ENCODE measurements at regions not wholly inside any gene's neighbourhood (a gene's known extent, or its start where the extent isn't known, plus 50 kb on each side); places are given as distances from the start of the nearest gene placed in this dataset.

DNA sequence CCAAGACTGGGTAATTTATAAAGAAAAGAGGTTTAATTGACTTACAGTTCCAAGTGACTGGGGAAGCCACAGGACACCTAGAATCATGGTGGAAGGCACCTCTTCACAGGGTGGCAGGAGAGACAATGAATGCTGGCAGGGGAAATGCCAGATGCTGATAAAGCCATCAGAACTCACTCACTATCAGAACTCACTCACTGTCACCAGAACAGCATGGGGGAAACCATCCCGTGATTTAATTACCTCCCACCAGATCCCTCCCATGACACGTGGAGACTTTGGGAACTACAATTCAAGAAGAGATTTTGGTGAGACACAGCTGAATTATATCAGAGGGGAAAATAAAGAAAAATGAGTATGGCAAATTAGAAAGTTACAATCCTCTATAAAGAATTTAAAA is 310.9 kb downstream of the BCHE start:
- no peak for DNase-seq (ENCODE audit: low spot score, unreplicated experiment)
- TF ChIP-seq, protein P1, sequence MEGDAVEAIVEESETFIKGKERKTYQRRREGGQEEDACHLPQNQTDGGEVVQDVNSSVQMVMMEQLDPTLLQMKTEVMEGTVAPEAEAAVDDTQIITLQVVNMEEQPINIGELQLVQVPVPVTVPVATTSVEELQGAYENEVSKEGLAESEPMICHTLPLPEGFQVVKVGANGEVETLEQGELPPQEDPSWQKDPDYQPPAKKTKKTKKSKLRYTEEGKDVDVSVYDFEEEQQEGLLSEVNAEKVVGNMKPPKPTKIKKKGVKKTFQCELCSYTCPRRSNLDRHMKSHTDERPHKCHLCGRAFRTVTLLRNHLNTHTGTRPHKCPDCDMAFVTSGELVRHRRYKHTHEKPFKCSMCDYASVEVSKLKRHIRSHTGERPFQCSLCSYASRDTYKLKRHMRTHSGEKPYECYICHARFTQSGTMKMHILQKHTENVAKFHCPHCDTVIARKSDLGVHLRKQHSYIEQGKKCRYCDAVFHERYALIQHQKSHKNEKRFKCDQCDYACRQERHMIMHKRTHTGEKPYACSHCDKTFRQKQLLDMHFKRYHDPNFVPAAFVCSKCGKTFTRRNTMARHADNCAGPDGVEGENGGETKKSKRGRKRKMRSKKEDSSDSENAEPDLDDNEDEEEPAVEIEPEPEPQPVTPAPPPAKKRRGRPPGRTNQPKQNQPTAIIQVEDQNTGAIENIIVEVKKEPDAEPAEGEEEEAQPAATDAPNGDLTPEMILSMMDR (IDR thresholded peaks at IDR 0.05; ENCODE audit: unreplicated experiment) = peak; percentile 4
- peaks cover 9% of the 10 kb centered on the region for H3K9me3 Mint-ChIP-seq (ENCODE audit: low read depth)

DNA sequence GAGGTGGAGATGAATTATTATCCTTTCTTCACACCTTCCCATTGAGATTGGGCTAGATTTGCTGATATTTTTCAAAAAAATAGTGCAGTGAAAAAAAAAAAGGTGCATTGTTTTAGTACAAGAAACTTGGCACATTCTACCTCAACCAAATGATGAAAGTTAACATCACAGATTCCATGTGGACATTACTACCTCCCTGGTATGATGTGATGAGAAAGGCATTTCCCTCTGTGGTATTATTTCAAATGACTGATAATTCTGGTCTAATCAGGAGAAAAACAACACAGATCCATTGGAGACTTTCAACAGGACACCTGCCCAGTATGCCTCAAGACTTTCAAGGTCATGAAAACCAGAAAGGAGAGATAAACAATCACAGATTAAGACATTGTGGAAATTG is 313.4 kb downstream of the BCHE start:
- DNase-seq (ENCODE audit: low spot score, unreplicated experiment) = no peak
- Mint-ChIP-seq H3K36me3 (ENCODE audit: insufficient read depth) (no peaks in the 10 kb centered on the region), H3K9me3 (ENCODE audit: low read depth) (no peaks in the 10 kb centered on the region), H3K27ac (no peak overlapping the region), H3K4me3 (ENCODE audit: low read depth) (no peak overlapping the region), H3K27me3 (no peaks in the 10 kb centered on the region), H3K4me1 (ENCODE audit: low read depth) (peaks cover 3% of the 10 kb centered on the region)
- TF ChIP-seq, protein P1 (IDR thresholded peaks at IDR 0.05; ENCODE audit: unreplicated experiment) = no peak

More for the DNA sequence above, 310.9 kb downstream of the BCHE start:
- Mint-ChIP-seq H3K4me1 (ENCODE audit: low read depth) (peaks cover 3% of the 10 kb centered on the region), H3K36me3 (ENCODE audit: insufficient read depth) (no peaks in the 10 kb centered on the region), H3K27ac (no peak overlapping the region), H3K27me3 (no peaks in the 10 kb centered on the region), H3K4me3 (ENCODE audit: low read depth) (no peak overlapping the region)

DNA sequence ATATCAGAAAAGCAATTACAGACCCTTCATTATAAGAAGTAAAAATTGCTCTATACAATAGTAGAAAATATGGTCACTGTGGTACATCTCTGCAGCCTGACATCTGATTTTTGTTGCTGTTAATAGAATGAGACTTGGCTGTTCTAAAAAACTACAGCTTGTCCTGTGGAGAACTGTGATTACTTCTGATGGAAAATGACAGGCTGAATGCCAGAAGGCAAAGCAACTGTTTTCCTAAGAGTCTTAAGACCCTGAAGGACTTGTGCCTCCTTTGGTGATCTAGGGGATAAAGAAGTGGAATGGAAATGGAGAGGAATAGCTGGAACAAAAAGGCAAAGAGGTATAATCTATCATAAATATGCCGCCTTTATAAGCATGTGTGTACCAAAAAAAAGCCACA is 314.8 kb downstream of the BCHE start:
- Mint-ChIP-seq H3K4me1 (ENCODE audit: low read depth) (peaks cover 3% of the 10 kb centered on the region), H3K9me3 (ENCODE audit: low read depth) (no peaks in the 10 kb centered on the region), H3K4me3 (ENCODE audit: low read depth) (no peak overlapping the region), H3K27me3 (no peaks in the 10 kb centered on the region), H3K27ac (no peak overlapping the region), H3K36me3 (ENCODE audit: insufficient read depth) (no peaks in the 10 kb centered on the region)
- DNase-seq (ENCODE audit: low spot score, unreplicated experiment) = no peak
- TF ChIP-seq, protein P1 (IDR thresholded peaks at IDR 0.05; ENCODE audit: unreplicated experiment) = no peak

DNA sequence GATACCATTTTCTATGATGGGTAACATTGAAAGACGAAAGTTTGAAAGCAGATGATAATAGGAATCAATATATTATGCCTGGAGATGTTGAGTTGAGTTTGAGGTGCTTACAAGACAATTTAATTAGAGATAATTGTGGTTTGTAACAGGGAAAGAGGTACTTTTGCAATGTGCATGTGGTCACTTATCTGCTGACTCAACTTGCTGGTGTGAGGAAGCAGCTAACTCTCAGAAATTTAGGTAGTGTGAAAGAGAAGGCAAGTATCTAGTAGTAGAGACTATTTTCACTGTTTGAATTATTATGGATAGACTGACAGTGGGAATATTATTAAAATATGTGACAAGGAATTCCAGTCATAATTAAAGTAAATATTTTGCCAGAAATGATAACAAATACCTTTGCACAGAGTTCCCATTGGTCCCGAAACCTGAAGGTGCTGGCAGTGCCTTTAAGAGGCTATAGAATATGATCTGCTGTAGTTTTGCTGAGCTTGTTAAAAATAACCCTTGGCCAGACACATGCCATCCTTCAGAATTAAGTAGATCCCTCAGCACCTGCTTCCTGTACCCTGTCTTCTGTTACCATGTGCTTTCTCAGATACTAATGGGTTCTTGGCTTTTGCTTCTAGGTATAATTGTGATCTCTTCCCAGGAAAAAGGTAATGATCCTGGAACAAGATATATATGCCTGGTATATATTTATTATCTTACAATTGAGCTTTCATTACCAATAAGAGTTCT is 315.9 kb downstream of the BCHE start:
- no peaks in the 10 kb centered on the region for H3K9me3 Mint-ChIP-seq (ENCODE audit: low read depth)
- DNase-seq (ENCODE audit: low spot score, unreplicated experiment) = no peak
- H3K4me1 Mint-ChIP-seq (ENCODE audit: low read depth) = peaks cover 3% of the 10 kb centered on the region
- no peak overlapping the region for H3K4me3 Mint-ChIP-seq (ENCODE audit: low read depth)
- no peaks in the 10 kb centered on the region for H3K36me3 Mint-ChIP-seq (ENCODE audit: insufficient read depth)
- no peaks in the 10 kb centered on the region for H3K27me3 Mint-ChIP-seq
- H3K27ac Mint-ChIP-seq = no peak overlapping the region
- TF ChIP-seq, protein P1 (IDR thresholded peaks at IDR 0.05; ENCODE audit: unreplicated experiment) = no peak

DNA sequence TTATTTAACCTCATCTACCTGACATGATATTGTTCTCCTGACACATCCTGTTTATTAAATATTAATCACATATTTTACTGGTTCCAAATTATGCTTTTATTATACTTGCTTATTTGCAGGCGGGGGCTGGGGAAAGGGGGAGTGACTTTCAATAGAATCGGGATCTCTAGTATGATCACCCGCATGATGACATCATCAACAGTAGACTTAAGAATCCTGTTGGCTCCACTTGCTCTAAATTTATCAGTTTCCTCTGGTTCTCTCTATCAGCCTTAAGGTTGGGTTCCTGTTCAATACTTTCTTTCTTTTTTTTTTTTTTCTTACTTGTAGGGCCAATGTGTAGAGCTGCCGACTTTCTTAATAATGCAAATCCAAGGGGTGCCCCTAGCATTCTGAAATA is 317.5 kb downstream of the BCHE start:
- no peaks in the 10 kb centered on the region for H3K4me1 Mint-ChIP-seq (ENCODE audit: low read depth)
- H3K9me3 Mint-ChIP-seq (ENCODE audit: low read depth) = no peaks in the 10 kb centered on the region
- no peaks in the 10 kb centered on the region for H3K36me3 Mint-ChIP-seq (ENCODE audit: insufficient read depth)
- H3K27ac Mint-ChIP-seq = no peak overlapping the region
- TF ChIP-seq, protein P1 (IDR thresholded peaks at IDR 0.05; ENCODE audit: unreplicated experiment) = no peak
- H3K27me3 Mint-ChIP-seq = no peaks in the 10 kb centered on the region
- DNase-seq (ENCODE audit: low spot score, unreplicated experiment) = no peak
- no peak overlapping the region for H3K4me3 Mint-ChIP-seq (ENCODE audit: low read depth)
